Left lung (tissue), 4 donors: ENCODE measurements at regions not wholly inside any gene's neighbourhood (a gene's known extent, or its start where the extent isn't known, plus 50 kb on each side); places are given as distances from the start of the nearest gene placed in this dataset.

Experiments used
- ATAC-seq: fragments of 200-7000 bp; cut with Tn5 transposase; one replicate; pipeline ENCODE4 v1.9.1; 2020; ENCODE audit warnings: moderate library complexity
- DNase-seq, 4 donors: peaks; one replicate each; pipeline ENCODE4 v3.0.0-alpha.2; 2013 to 2020
- H3K27ac ChIP-seq, 2 donors: fragments of 200-600 bp; sonication (generic) in 1 of 2; one replicate each; pipeline versions ENCODE4 v1.5.0 to v1.8.0; 2020 to 2021
- H3K27me3 ChIP-seq, 2 donors: fragments of 200-600 bp; sonication (generic) in 1 of 2; one replicate each; pipeline versions ENCODE4 v1.5.0 to v1.8.0; 2020 to 2021
- H3K36me3 ChIP-seq, 2 donors: fragments of 200-600 bp; sonication (generic) in 1 of 2; one replicate each; pipeline versions ENCODE4 v1.5.0 to v1.8.0; 2020 to 2021
- H3K4me1 ChIP-seq, 2 donors: fragments of 200-600 bp; one replicate each; pipeline ENCODE4 v1.8.0; 2021
- H3K4me3 ChIP-seq, 2 donors: fragments of 200-600 bp; sonication (generic) in 1 of 2; one replicate each; pipeline versions ENCODE4 v1.5.0 to v1.8.0; 2020 to 2021; ENCODE audit warnings: mild to moderate bottlenecking in 1 of 2
- H3K9me3 ChIP-seq, 2 donors: fragments of 200-600 bp; sonication (generic) in 1 of 2; one replicate each; pipeline versions ENCODE4 v1.5.0 to v1.8.0; 2020 to 2021
- CTCF ChIP-seq, 2 donors: fragments of 200-600 bp; sonication (generic) in 1 of 2; IDR thresholded peaks; one replicate each; pipeline versions ENCODE4 v1.5.0 to v1.8.0; 2021; ENCODE audit warnings: antibody characterized with exemption in 2 of 2
- intact Hi-C, 2 donors: fragments of 100-400 bp; cut with DNase I; formaldehyde crosslinking; loops; one replicate each; pipeline versions ENCODE4 v1.11.2 to v1.14.2; 2022
- donor health status: DM: no; HTN: yes; CAD: no.
- donor health status: DM: no; HTN: no; CAD: no.

DNA sequence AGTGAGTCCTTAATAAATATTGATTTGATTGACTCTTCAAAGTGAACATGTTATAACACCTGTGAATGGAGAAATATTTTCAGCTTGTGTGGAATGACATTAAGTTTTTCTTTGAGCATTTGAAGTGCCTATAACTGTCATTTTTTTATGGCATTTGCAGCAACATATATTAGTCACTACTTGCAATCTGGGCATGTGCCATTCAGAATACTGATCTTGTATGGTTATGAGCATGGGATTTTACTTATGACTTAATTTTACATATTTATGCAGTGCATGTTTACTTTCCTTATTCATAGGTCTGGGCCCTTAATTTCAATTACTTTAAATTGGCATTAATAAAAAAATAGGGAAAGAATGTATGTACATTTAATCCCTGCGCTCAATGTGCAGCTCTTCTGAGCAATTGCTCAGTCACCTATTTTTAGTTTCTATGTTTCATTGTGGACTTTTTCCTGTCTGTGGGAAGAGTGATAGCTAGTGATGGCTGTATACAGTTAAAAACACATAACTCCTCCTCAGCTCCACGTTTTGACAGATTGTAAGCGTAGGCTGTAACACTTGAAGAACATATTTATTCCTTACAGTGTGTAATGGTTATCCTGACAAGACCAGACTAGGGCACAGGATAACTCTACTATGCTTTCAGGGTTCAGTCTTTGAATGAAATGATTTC, 339.6 kb downstream of the SNAPC1 start:
- Histone ChIP-seq H3K4me3 (no peak overlapping the region), H3K4me1 (no peaks in the 10 kb centered on the region), H3K9me3 (no peaks in the 10 kb centered on the region), H3K27me3 (no peaks in the 10 kb centered on the region), H3K36me3 (no peaks in the 10 kb centered on the region), H3K27ac (no peak overlapping the region)
- DNase-seq, result no peak
- TF ChIP-seq CTCF (IDR thresholded peaks at IDR 0.05), result no peak
- intact Hi-C loops, result no loop called here
- no peak for ATAC-seq

DNA sequence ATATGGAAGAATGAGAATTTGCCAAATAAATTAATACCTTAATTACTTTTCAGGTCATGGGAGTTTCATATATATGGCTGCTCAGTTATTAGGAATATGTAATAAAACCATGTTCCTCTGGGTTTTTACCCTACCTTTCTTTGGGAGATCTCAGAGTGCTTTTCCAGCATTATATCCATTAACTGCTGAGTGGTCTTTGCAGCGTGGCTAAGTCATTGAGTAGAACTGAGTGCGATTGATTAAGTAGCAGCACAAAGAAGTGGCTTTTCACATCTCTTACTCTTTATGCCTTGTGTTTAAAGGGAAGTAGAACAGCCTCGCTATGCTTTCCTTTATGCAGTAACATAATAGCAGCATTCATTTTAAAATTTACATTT, 340.1 kb downstream of the SNAPC1 start:
- no peak for ATAC-seq
- Histone ChIP-seq H3K27ac (no peak overlapping the region), H3K36me3 (no peaks in the 10 kb centered on the region), H3K4me3 (no peak overlapping the region), H3K9me3 (no peaks in the 10 kb centered on the region), H3K4me1 (no peaks in the 10 kb centered on the region), H3K27me3 (no peaks in the 10 kb centered on the region)
- intact Hi-C loops, result no loop called here
- TF ChIP-seq CTCF (IDR thresholded peaks at IDR 0.05), result no peak
- DNase-seq, result no peak

- ATAC-seq (no peak), DNase-seq (no peak)
- Histone ChIP-seq H3K36me3 (no peaks in the 10 kb centered on the region), H3K27ac (no peak overlapping the region), H3K4me1 (no peaks in the 10 kb centered on the region), H3K4me3 (no peak overlapping the region), H3K27me3 (no peaks in the 10 kb centered on the region), H3K9me3 (no peaks in the 10 kb centered on the region)
- no peak for TF ChIP-seq CTCF (IDR thresholded peaks at IDR 0.05)
- intact Hi-C loops, result no loop called here
Observed at GRCh38 chr14:62103464-62103863, 341.2 kb downstream of the SNAPC1 start.

- no peaks in the 10 kb centered on the region for H3K36me3 ChIP-seq
- ATAC-seq, result no peak
- H3K4me3 ChIP-seq, result no peak overlapping the region
- H3K27me3 ChIP-seq, result peaks cover 18 to 21% of the 10 kb centered on the region in 2 donors
- H3K4me1 ChIP-seq, result no peaks in the 10 kb centered on the region
- DNase-seq, result no peak
- no peak overlapping the region for H3K27ac ChIP-seq
- intact Hi-C loops, result no loop called here
- no peak for TF ChIP-seq CTCF (IDR thresholded peaks at IDR 0.05)
- no peaks in the 10 kb centered on the region for H3K9me3 ChIP-seq
Observed at GRCh38 chr14:62110941-62111340, 348.7 kb downstream of the SNAPC1 start.

GRCh38 chr14:62117010-62117750, 355.0 kb downstream of the SNAPC1 start:
- peaks cover 74 to 83% of the 10 kb centered on the region in 2 donors for H3K27me3 ChIP-seq
- TF ChIP-seq CTCF (IDR thresholded peaks at IDR 0.05), result peak; percentile 20 to 34
- no peak overlapping the region for H3K27ac ChIP-seq
- H3K4me3 ChIP-seq, result no peak overlapping the region
- H3K4me1 ChIP-seq, result peaks cover 6 to 9% of the 10 kb centered on the region in 2 donors
- intact Hi-C loops, result no loop called here
- no peaks in the 10 kb centered on the region for H3K36me3 ChIP-seq
- DNase-seq (peak; percentile 50 to 92 (median 82)), ATAC-seq (peak; percentile 97)
- no peaks in the 10 kb centered on the region for H3K9me3 ChIP-seq
